ENCODE measurements at regions not wholly inside any gene's neighbourhood (a gene's known extent, or its start where the extent isn't known, plus 50 kb on each side); places are given as distances from the start of the nearest gene placed in this dataset.

GRCh38 chr7:25834050-25834449 lies 317.9 kb upstream of the NFE2L3 start:
- no peaks in the 10 kb centered on the region for H4K20me1 ChIP-seq (replicated peaks; ENCODE audit: control insufficient read depth, extremely low read depth, insufficient read depth, low read length)
- no peak overlapping the region for H3K27ac ChIP-seq (ENCODE audit: insufficient read depth, low read depth, low read length)
- no peak for FAIRE-seq
- peaks cover 0 to 1% of the 10 kb centered on the region in 2 experiments for H3K27me3 ChIP-seq (ENCODE audit: control insufficient read depth in 2 of 2, insufficient read depth in 2 of 2, low read length in 2 of 2)
- peaks cover 5% of the 10 kb centered on the region for H3K4me1 ChIP-seq (ENCODE audit: control insufficient read depth, extremely low read depth, insufficient read depth, low read length)
- no peak for TF ChIP-seq FOS (IDR thresholded peaks at IDR 0.05; ENCODE audit: borderline replicate concordance, insufficient read depth, low read length)
- TF ChIP-seq MAX (IDR thresholded peaks at IDR 0.05; ENCODE audit: insufficient read depth, insufficient read length) = no peak
- no peak for TF ChIP-seq POLR2AphosphoS5 (IDR thresholded peaks at IDR 0.05; ENCODE audit: insufficient read depth, low read depth, low read length)
- TF ChIP-seq POLR2A (IDR thresholded peaks at IDR 0.05; ENCODE audit: low read depth, low read length) = no peak
- no peak for TF ChIP-seq CTCF (IDR thresholded peaks at IDR 0.05; ENCODE audit: extremely low read depth in 1 of 2, insufficient read depth in 1 of 2, low read depth in 1 of 2, low read length in 2 of 2)
- no peak for TF ChIP-seq MYC (IDR thresholded peaks at IDR 0.05; ENCODE audit: low read depth, low read length)
- no peak for TF ChIP-seq JUN (IDR thresholded peaks at IDR 0.05; ENCODE audit: borderline replicate concordance, insufficient read depth, insufficient read length, low read depth)
- TF ChIP-seq GATA2 (IDR thresholded peaks at IDR 0.05; ENCODE audit: insufficient read depth, insufficient read length, low read depth, low read length) = no peak
- no peak for TF ChIP-seq EZH2 (IDR thresholded peaks at IDR 0.05; ENCODE audit: borderline replicate concordance, low read depth, low read length, severe bottlenecking)
- no peak overlapping the region for H3K9ac ChIP-seq (replicated peaks; ENCODE audit: extremely low read depth, insufficient read depth, low read length)
- no peak overlapping the region for H3K4me3 ChIP-seq (replicated peaks in 1 of 3; ENCODE audit: insufficient read depth in 1 of 3, low read depth in 1 of 3, low read length in 3 of 3)
- no peaks in the 10 kb centered on the region for H3K9me1 ChIP-seq (replicated peaks; ENCODE audit: control insufficient read depth, extremely low read depth, insufficient read depth, low read length)
- no TSS peak for BruUV-seq (replicated peaks)
- no peak overlapping the region for H3K4me2 ChIP-seq (ENCODE audit: insufficient read depth, low read length)
- H2AFZ ChIP-seq (ENCODE audit: low read depth, low read length) = no peak overlapping the region
- DNase-seq (ENCODE audit: low read depth, low spot score) = no peak
- intact Hi-C loops (cut with micrococcal nuclease) (no loop called here), dilution Hi-C loops (cut with MboI; ENCODE audit: extremely low pct_ligation_motif_present, low sequenced_read_pairs) (no loop called here)
- no peaks in the 10 kb centered on the region for H3K79me2 ChIP-seq (ENCODE audit: control insufficient read depth, insufficient read depth, low read length)
- CTCF ChIA-PET = no interaction called here
- no peaks in the 10 kb centered on the region for H3K36me3 ChIP-seq (ENCODE audit: control insufficient read depth in 2 of 2, extremely low read depth in 1 of 2, insufficient read depth in 2 of 2, low read length in 2 of 2)
- H3K9me3 ChIP-seq (replicated peaks; ENCODE audit: control insufficient read depth, insufficient read depth, low read length) = no peaks in the 10 kb centered on the region
- POLR2A ChIA-PET = no interaction called here
